B cell (primary cell): ENCODE measurements at regions not wholly inside any gene's neighbourhood (a gene's known extent, or its start where the extent isn't known, plus 50 kb on each side); places are given as distances from the start of the nearest gene placed in this dataset.

Experiments used
- ATAC-seq: fragments of 200-7000 bp; cut with Tn5 transposase; one replicate; pipeline ENCODE4 v1.10.0; 2021; ENCODE audit warnings: low read depth, mild to moderate bottlenecking, moderate number of reproducible peaks, moderate library complexity
- CTCF ChIA-PET: fragments of 350-600 bp; sonication (Branson Sonifier 250); formaldehyde crosslinking; loops from one replicate; lab custom pipeline; 2021; ENCODE audit warnings: antibody characterized with exemption, inconsistent platforms; lab: Charles Lee
- POLR2A ChIA-PET: fragments of 350-600 bp; sonication (Branson Sonifier 250); formaldehyde crosslinking; loops from one replicate; lab custom pipeline; 2021; ENCODE audit warnings: antibody characterized with exemption; lab: Charles Lee
- DNase-seq: peaks from one replicate; pipeline ENCODE4 v3.0.0; 2013
- H2AFZ ChIP-seq: 2 replicates; pipeline ENCODE4 v1.6.1; 2012; ENCODE audit warnings: mild to moderate bottlenecking, low read depth, low read length; ENCODE audit not compliant: insufficient read depth, poor library complexity, severe bottlenecking
- H3K27ac ChIP-seq, 2 donors: 1 replicate in 1 of 2; 2 replicates in 1 of 2; pipeline ENCODE4 v1.5.1; 2012 to 2013; ENCODE audit warnings: low read length in 2 of 2, mild to moderate bottlenecking in 2 of 2, moderate library complexity in 1 of 2
- H3K27me3 ChIP-seq, 4 experiments: fragments of 200-600 bp in 1 of 4; sonication (generic) in 1 of 4; replicated peaks in 1 of 4; 1 replicate in 2 of 4; 2 replicates in 2 of 4; pipeline versions ENCODE4 v1.6.1 to v1.7.0; 2013 to 2016; ENCODE audit warnings: low read length in 3 of 4, mild to moderate bottlenecking in 2 of 4, mixed read lengths in 1 of 4, moderate library complexity in 1 of 4; ENCODE audit not compliant: insufficient read depth in 4 of 4, control insufficient read depth in 3 of 4; ENCODE audit errors: control extremely low read depth in 1 of 4
- H3K36me3 ChIP-seq, 2 experiments: replicated peaks in 1 of 2; 1 replicate in 1 of 2; 2 replicates in 1 of 2; pipeline versions ENCODE4 v1.6.1 to v1.7.1; 2013; ENCODE audit warnings: low read length in 1 of 2; ENCODE audit not compliant: insufficient read depth in 2 of 2, control insufficient read depth in 1 of 2; ENCODE audit errors: control extremely low read depth in 1 of 2, extremely low read depth in 1 of 2
- H3K4me1 ChIP-seq, 2 donors: fragments of 200-600 bp in 1 of 2; sonication (generic) in 1 of 2; 1 replicate in 1 of 2; 2 replicates in 1 of 2; pipeline versions ENCODE4 v1.5.1 to v1.6.1; 2013 to 2017; ENCODE audit warnings: low read length in 2 of 2; ENCODE audit not compliant: control insufficient read depth in 2 of 2, insufficient read depth in 2 of 2
- H3K4me2 ChIP-seq: replicated peaks from 2 replicates; pipeline ENCODE3; 2012; ENCODE audit warnings: mild to moderate bottlenecking, low read depth, low read length; ENCODE audit not compliant: poor library complexity, severe bottlenecking
- H3K4me3 ChIP-seq, 5 experiments: fragments of 200-600 bp in 1 of 5; sonication (generic) in 1 of 5; 1 replicate in 3 of 5; 2 replicates in 2 of 5; pipeline versions ENCODE4 v1.5.1 to v1.7.0; 2011 to 2016; ENCODE audit warnings: low read length in 4 of 5, mild to moderate bottlenecking in 4 of 5, low read depth in 2 of 5, control low read depth in 1 of 5, moderate library complexity in 1 of 5; ENCODE audit not compliant: insufficient read depth in 1 of 5; ENCODE audit errors: control extremely low read depth in 1 of 5, extremely low read depth in 1 of 5
- H3K79me2 ChIP-seq: fragments of 200-600 bp; sonication (generic); one replicate; pipeline ENCODE4 v1.6.0; 2016; ENCODE audit warnings: low read length; ENCODE audit not compliant: control insufficient read depth, insufficient read depth
- H3K9ac ChIP-seq: fragments of 200-600 bp; sonication (generic); 2 replicates; pipeline ENCODE4 v1.6.1; 2017; ENCODE audit warnings: mild to moderate bottlenecking, low read length, moderate library complexity
- H3K9me3 ChIP-seq, 3 donors: one replicate each; pipeline versions ENCODE4 v1.6.1 to v1.7.1; 2013; ENCODE audit warnings: low read length in 2 of 3; ENCODE audit not compliant: control insufficient read depth in 2 of 3, insufficient read depth in 1 of 3; ENCODE audit errors: control extremely low read depth in 1 of 3
- H4K20me1 ChIP-seq: 2 replicates; pipeline ENCODE4 v1.6.0; 2012; ENCODE audit warnings: mild to moderate bottlenecking, low read length; ENCODE audit not compliant: insufficient read depth, control insufficient read depth, poor library complexity, severe bottlenecking
- H3K27ac Mint-ChIP-seq: one replicate; pipeline ENCODE4 v1.8.0; 2021; ENCODE audit warnings: mixed read lengths
- H3K27me3 Mint-ChIP-seq: one replicate; pipeline ENCODE4 v1.8.0; 2021; ENCODE audit warnings: mixed read lengths
- H3K4me1 Mint-ChIP-seq: one replicate; pipeline ENCODE4 v1.8.0; 2021; ENCODE audit warnings: mixed read lengths
- H3K4me3 Mint-ChIP-seq: one replicate; pipeline ENCODE4 v1.8.0; 2021; ENCODE audit warnings: mixed read lengths
- H3K9me3 Mint-ChIP-seq: one replicate; pipeline ENCODE4 v1.8.0; 2022; ENCODE audit warnings: mixed read lengths; ENCODE audit not compliant: insufficient read depth
- EZH2 ChIP-seq: IDR thresholded peaks from 2 replicates; pipeline ENCODE4 v1.6.1; 2012; ENCODE audit warnings: borderline replicate concordance, low read depth, mild to moderate bottlenecking, moderate library complexity, low read length; ENCODE audit not compliant: insufficient read depth, poor library complexity, severe bottlenecking
- WGBS: methylation state at CpG from one replicate; pipeline ENCODE4 v1.1.5; 2013; ENCODE audit warnings: missing lambda C conversion rate; ENCODE audit not compliant: insufficient coverage; 5-methylcytosine and 5-hydroxymethylcytosine counted together
- intact Hi-C: fragments of 100-400 bp; cut with micrococcal nuclease; formaldehyde crosslinking; loops from one replicate; pipeline ENCODE4 v1.10.0; 2022
- TF ChIP-seq, protein P1 (sequence below): fragments of 200-600 bp; IDR thresholded peaks from one replicate; pipeline ENCODE4 v1.8.0; 2022; ENCODE audit warnings: antibody characterized with exemption, mild to moderate bottlenecking

DNA sequence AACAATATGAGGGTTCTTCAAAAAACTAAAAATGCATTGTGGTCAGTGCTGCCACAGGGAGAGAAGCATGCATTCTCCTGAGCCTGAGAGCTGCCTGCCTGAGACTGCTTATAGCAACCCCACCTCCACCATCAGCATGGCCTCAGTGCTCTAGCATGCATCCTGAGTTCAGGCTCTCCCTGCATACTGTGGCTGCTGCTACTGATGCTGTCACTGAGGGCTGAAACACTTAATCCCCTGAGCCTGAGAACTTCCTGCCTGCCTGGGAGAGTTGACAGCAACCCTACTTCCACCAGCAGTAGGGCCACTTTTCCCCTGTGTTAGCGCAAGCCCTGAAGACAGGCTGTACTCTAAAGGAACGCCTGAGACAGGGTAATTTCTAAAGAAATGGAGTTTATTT is 206.0 kb downstream of the FBXO4 start:
- TF ChIP-seq, protein P1, sequence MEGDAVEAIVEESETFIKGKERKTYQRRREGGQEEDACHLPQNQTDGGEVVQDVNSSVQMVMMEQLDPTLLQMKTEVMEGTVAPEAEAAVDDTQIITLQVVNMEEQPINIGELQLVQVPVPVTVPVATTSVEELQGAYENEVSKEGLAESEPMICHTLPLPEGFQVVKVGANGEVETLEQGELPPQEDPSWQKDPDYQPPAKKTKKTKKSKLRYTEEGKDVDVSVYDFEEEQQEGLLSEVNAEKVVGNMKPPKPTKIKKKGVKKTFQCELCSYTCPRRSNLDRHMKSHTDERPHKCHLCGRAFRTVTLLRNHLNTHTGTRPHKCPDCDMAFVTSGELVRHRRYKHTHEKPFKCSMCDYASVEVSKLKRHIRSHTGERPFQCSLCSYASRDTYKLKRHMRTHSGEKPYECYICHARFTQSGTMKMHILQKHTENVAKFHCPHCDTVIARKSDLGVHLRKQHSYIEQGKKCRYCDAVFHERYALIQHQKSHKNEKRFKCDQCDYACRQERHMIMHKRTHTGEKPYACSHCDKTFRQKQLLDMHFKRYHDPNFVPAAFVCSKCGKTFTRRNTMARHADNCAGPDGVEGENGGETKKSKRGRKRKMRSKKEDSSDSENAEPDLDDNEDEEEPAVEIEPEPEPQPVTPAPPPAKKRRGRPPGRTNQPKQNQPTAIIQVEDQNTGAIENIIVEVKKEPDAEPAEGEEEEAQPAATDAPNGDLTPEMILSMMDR, result no peak
- no peak for TF ChIP-seq EZH2
- H3K4me3 ChIP-seq, result no peak overlapping the region
- Mint-ChIP-seq H3K4me3 (no peak overlapping the region), H3K9me3 (peaks cover 5% of the 10 kb centered on the region), H3K27ac (no peak overlapping the region), H3K4me1 (no peaks in the 10 kb centered on the region), H3K27me3 (no peaks in the 10 kb centered on the region)
- 20% methylated on average over 1 of the region's 2 CpGs for WGBS
- H3K27me3 ChIP-seq, result no peaks in the 10 kb centered on the region
- H3K27ac ChIP-seq, result no peak overlapping the region
- intact Hi-C loops, result no loop called here
- H3K36me3 ChIP-seq, result no peaks in the 10 kb centered on the region
- no peak overlapping the region for H2AFZ ChIP-seq
- H3K9ac ChIP-seq, result no peak overlapping the region
- no peaks in the 10 kb centered on the region for H4K20me1 ChIP-seq
- H3K4me2 ChIP-seq, result no peak overlapping the region
- CTCF ChIA-PET, result no interaction called here
- H3K79me2 ChIP-seq, result no peaks in the 10 kb centered on the region
- POLR2A ChIA-PET, result no interaction called here
- H3K4me1 ChIP-seq, result no peaks in the 10 kb centered on the region
- peaks cover 0 to 7% (median 0%) of the 10 kb centered on the region in 3 donors for H3K9me3 ChIP-seq
- no peak for DNase-seq
- ATAC-seq, result no peak

DNA sequence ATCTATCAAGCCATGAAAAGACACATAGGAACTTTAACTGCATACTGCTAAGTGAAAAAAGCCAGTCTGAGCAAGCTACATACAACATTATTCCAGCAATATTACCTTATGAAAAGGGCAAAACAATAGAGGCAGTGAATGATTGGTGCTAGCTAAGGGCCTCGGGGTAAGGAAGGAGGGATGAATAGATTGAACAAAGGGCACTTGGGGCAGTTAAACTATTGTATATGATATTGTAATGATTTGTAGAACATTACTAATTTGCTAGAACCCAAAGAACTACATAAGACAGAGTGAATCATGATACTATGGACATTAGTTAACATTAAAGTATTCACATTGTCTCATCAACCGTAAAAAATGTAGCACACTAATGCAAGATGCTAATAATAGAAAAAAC is 218.3 kb downstream of the FBXO4 start:
- no peaks in the 10 kb centered on the region for H3K4me1 ChIP-seq
- no peaks in the 10 kb centered on the region for H3K27me3 Mint-ChIP-seq
- no peaks in the 10 kb centered on the region for H3K79me2 ChIP-seq
- no peaks in the 10 kb centered on the region for H3K27me3 ChIP-seq
- no peaks in the 10 kb centered on the region for H4K20me1 ChIP-seq
- H3K9me3 ChIP-seq, result peaks cover 0 to 4% (median 3%) of the 10 kb centered on the region in 3 donors
- WGBS, result no CpG with 5 or more reads among the region's 2 CpGs
- no peak overlapping the region for H3K9ac ChIP-seq
- H3K36me3 ChIP-seq, result no peaks in the 10 kb centered on the region
- CTCF ChIA-PET, result no interaction called here
- POLR2A ChIA-PET, result no interaction called here
- H3K27ac ChIP-seq, result no peak overlapping the region
- no peak overlapping the region for H2AFZ ChIP-seq
- no peak overlapping the region for H3K4me3 ChIP-seq
- DNase-seq (no peak), ATAC-seq (no peak)
- no peaks in the 10 kb centered on the region for H3K4me1 Mint-ChIP-seq
- intact Hi-C loops, result no loop called here
- H3K27ac Mint-ChIP-seq, result no peak overlapping the region
- H3K4me3 Mint-ChIP-seq, result no peak overlapping the region
- H3K9me3 Mint-ChIP-seq, result peaks cover 7% of the 10 kb centered on the region
- no peak for TF ChIP-seq EZH2
- TF ChIP-seq, protein P1, result no peak
- H3K4me2 ChIP-seq, result no peak overlapping the region
